ENCODE measurements at regions not wholly inside any gene's neighbourhood (a gene's known extent, or its start where the extent isn't known, plus 50 kb on each side); places are given as distances from the start of the nearest gene placed in this dataset.

- no peak for TF ChIP-seq CTCF (IDR thresholded peaks at IDR 0.05; ENCODE audit: control insufficient read depth, extremely low read depth, insufficient read depth)
- no peak for DNase-seq (ENCODE audit: low read depth)
- H3K4me3 ChIP-seq (ENCODE audit: low read depth, low read length): no peak overlapping the region
Observed at GRCh38 chr17:71921796-71922195, 199.0 kb upstream of the SOX9 start.

GRCh38 chr17:71922439-71922838 is 198.4 kb upstream of the SOX9 start:
- DNase-seq (ENCODE audit: low read depth): no peak
- H3K4me3 ChIP-seq (ENCODE audit: low read depth, low read length): no peak overlapping the region
- no peak for TF ChIP-seq CTCF (IDR thresholded peaks at IDR 0.05; ENCODE audit: control insufficient read depth, extremely low read depth, insufficient read depth)

GRCh38 chr17:71926746-71927398 is 193.9 kb upstream of the SOX9 start:
- no peak for TF ChIP-seq CTCF (IDR thresholded peaks at IDR 0.05; ENCODE audit: control insufficient read depth, extremely low read depth, insufficient read depth)
- no peak for DNase-seq (ENCODE audit: low read depth)
- no peak overlapping the region for H3K4me3 ChIP-seq (ENCODE audit: low read depth, low read length)

GRCh38 chr17:71933306-71933705 is 187.5 kb upstream of the SOX9 start:
- TF ChIP-seq CTCF (IDR thresholded peaks at IDR 0.05; ENCODE audit: control insufficient read depth, extremely low read depth, insufficient read depth): no peak

GRCh38 chr17:71934520-71934919 is 186.3 kb upstream of the SOX9 start:
- no peak for DNase-seq (ENCODE audit: low read depth)
- no peak overlapping the region for H3K4me3 ChIP-seq (ENCODE audit: low read depth, low read length)
- TF ChIP-seq CTCF (IDR thresholded peaks at IDR 0.05; ENCODE audit: control insufficient read depth, extremely low read depth, insufficient read depth): no peak

More at GRCh38 chr17:71933306-71933705, 187.5 kb upstream of the SOX9 start:
- H3K4me3 ChIP-seq (ENCODE audit: low read depth, low read length): no peak overlapping the region
- DNase-seq (ENCODE audit: low read depth): no peak

GRCh38 chr17:71935341-71935740 is 185.5 kb upstream of the SOX9 start:
- DNase-seq (ENCODE audit: low read depth): no peak

More at GRCh38 chr17:71935341-71935740, 185.5 kb upstream of the SOX9 start:
- no peak for TF ChIP-seq CTCF (IDR thresholded peaks at IDR 0.05; ENCODE audit: control insufficient read depth, extremely low read depth, insufficient read depth)
- H3K4me3 ChIP-seq (ENCODE audit: low read depth, low read length): no peak overlapping the region

All from LNCaP clone FGC (cell line).